Adrenal gland (tissue), 9 donors: ENCODE measurements at regions not wholly inside any gene's neighbourhood (a gene's known extent, or its start where the extent isn't known, plus 50 kb on each side); places are given as distances from the start of the nearest gene placed in this dataset.

Source experiments
- DNase-seq, 7 donors: peaks; one replicate each; pipeline ENCODE4 v3.0.0-alpha.2; 2019 to 2020
- H3K27ac ChIP-seq, 5 donors: fragments of 200-600 bp; sonication (generic) in 4 of 5; 1 replicate in 3 of 5; 2 replicates in 2 of 5; pipeline versions ENCODE4 v1.5.1 to v1.8.0; 2016 to 2020; ENCODE audit warnings: mild to moderate bottlenecking in 1 of 5
- H3K27me3 ChIP-seq: fragments of 200-600 bp; 2 replicates; pipeline ENCODE4 v1.8.0; 2021
- H3K36me3 ChIP-seq, 2 donors: fragments of 200-600 bp; replicated peaks in 1 of 2; 1 replicate in 1 of 2; 2 replicates in 1 of 2; pipeline versions ENCODE4 v1.5.1 to v1.8.0; 2018 to 2022
- H3K4me1 ChIP-seq, 2 donors: fragments of 200-600 bp; replicated peaks in 1 of 2; 1 replicate in 1 of 2; 2 replicates in 1 of 2; pipeline versions ENCODE4 v1.5.1 to v1.8.0; 2018 to 2021
- H3K4me3 ChIP-seq, 4 donors: fragments of 200-600 bp; sonication (generic) in 3 of 4; one replicate each; pipeline ENCODE4 v1.5.1; 2016 to 2018
- H3K9me3 ChIP-seq, 3 donors: fragments of 200-600 bp; sonication (generic) in 1 of 3; replicated peaks in 1 of 3; 1 replicate in 2 of 3; 2 replicates in 1 of 3; pipeline versions ENCODE4 v1.5.1 to v1.8.0; 2016 to 2021
- POLR2A ChIP-seq, 2 donors: fragments of 450-650 bp; IDR thresholded peaks; one replicate each; pipeline ENCODE4 v1.6.1; 2017; ENCODE audit warnings: antibody characterized with exemption in 2 of 2, mild to moderate bottlenecking in 2 of 2, moderate library complexity in 1 of 2
- WGBS, 4 donors: extraction: QIAGEN DNeasy Blood & Tissue Kit in 2 of 4; methylation state at CpG; one replicate each; pipeline versions ENCODE4 v1.1.5 to v1.1.7; 2013 to 2017; 5-methylcytosine and 5-hydroxymethylcytosine counted together
- intact Hi-C, 2 donors: fragments of 100-400 bp; cut with DNase I; formaldehyde crosslinking; loops; one replicate each; pipeline versions ENCODE4 v1.14.1 to v1.15.0; 2022 to 2023
- TF ChIP-seq, protein P1 (sequence below), 6 experiments: fragments of 450-650 bp in 4 of 6; fragments of 200-600 bp in 2 of 6; sonication (generic) in 1 of 6; IDR thresholded peaks; 1 replicate in 5 of 6; 2 replicates in 1 of 6; pipeline versions ENCODE4 v1.5.1 to v1.8.0; 2016 to 2021; ENCODE audit warnings: antibody characterized with exemption in 6 of 6, mild to moderate bottlenecking in 2 of 6, moderate library complexity in 1 of 6
- donor health status: healthy with polysubstance abuse.
- donor health status: Bipolar disorder and iron deficiency.
- donor health status: DM: yes; HTN: yes; CAD: no.
- donor health status: DM: no; HTN: no; CAD: no.
- donor health status: DM: no; HTN: no; CAD: no.

DNA sequence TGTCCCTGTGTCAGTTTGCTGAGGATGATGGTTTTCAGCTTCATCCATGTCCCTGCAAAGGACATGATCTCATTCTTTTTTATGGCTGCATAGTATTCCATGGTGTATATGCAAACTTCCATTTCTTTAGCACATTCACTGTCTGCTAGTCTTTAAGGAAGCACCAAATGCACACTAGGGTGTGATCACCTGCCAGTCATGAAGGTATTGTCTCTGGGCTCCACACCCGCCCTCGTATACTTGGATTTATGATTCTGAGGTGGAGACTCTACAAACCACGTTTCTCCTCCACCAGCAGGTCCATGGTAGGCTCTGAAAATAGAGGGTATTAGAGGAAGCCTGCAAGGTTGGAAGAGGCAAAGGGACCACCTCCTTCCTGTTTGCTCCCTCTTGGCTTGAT, 75.9 kb upstream of the MAML3 start:
- Histone ChIP-seq H3K27me3 (no peaks in the 10 kb centered on the region), H3K27ac (no peak overlapping the region), H3K9me3 (no peaks in the 10 kb centered on the region), H3K4me1 (peaks cover 0 to 7% of the 10 kb centered on the region in 2 donors), H3K36me3 (no peaks in the 10 kb centered on the region), H3K4me3 (no peak overlapping the region)
- 81 to 90% (median 85%) methylated on average over 3 of the region's 3 CpGs for WGBS, 4 donors
- no peak for DNase-seq
- intact Hi-C loops, result no loop called here
- TF ChIP-seq POLR2A (IDR thresholded peaks at IDR 0.05), result no peak
- TF ChIP-seq, protein P1, sequence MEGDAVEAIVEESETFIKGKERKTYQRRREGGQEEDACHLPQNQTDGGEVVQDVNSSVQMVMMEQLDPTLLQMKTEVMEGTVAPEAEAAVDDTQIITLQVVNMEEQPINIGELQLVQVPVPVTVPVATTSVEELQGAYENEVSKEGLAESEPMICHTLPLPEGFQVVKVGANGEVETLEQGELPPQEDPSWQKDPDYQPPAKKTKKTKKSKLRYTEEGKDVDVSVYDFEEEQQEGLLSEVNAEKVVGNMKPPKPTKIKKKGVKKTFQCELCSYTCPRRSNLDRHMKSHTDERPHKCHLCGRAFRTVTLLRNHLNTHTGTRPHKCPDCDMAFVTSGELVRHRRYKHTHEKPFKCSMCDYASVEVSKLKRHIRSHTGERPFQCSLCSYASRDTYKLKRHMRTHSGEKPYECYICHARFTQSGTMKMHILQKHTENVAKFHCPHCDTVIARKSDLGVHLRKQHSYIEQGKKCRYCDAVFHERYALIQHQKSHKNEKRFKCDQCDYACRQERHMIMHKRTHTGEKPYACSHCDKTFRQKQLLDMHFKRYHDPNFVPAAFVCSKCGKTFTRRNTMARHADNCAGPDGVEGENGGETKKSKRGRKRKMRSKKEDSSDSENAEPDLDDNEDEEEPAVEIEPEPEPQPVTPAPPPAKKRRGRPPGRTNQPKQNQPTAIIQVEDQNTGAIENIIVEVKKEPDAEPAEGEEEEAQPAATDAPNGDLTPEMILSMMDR (IDR thresholded peaks at IDR 0.05), result no peak

DNA sequence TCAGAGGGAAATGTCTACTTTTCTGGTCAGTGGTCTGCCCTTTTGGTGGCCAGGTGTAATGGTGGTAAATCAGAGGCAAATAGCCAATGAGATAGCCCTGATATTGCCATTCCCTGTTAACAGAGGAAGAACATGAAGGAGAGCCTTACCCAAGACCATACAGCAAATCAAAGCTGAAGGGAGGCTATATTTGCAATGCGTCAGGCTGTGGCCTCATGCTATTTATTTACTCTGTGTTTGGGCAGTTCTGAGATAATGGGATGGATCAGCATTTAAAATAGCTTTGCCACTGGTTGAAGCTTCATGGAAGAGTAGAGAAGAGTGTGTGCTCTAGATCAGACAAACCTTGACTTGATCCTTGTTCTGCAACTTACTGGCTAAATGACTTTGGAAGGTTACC, 73.3 kb upstream of the MAML3 start:
- Histone ChIP-seq H3K4me3 (no peak overlapping the region), H3K36me3 (no peaks in the 10 kb centered on the region), H3K9me3 (no peaks in the 10 kb centered on the region), H3K27ac (no peak overlapping the region), H3K4me1 (no peaks in the 10 kb centered on the region), H3K27me3 (no peaks in the 10 kb centered on the region)
- TF ChIP-seq, protein P1 (IDR thresholded peaks at IDR 0.05), result no peak
- no peak for TF ChIP-seq POLR2A (IDR thresholded peaks at IDR 0.05)
- 94 to 100% (median 96%) methylated on average over 1 of the region's 1 CpG for WGBS, 4 donors
- intact Hi-C loops, result no loop called here
- no peak for DNase-seq

DNA sequence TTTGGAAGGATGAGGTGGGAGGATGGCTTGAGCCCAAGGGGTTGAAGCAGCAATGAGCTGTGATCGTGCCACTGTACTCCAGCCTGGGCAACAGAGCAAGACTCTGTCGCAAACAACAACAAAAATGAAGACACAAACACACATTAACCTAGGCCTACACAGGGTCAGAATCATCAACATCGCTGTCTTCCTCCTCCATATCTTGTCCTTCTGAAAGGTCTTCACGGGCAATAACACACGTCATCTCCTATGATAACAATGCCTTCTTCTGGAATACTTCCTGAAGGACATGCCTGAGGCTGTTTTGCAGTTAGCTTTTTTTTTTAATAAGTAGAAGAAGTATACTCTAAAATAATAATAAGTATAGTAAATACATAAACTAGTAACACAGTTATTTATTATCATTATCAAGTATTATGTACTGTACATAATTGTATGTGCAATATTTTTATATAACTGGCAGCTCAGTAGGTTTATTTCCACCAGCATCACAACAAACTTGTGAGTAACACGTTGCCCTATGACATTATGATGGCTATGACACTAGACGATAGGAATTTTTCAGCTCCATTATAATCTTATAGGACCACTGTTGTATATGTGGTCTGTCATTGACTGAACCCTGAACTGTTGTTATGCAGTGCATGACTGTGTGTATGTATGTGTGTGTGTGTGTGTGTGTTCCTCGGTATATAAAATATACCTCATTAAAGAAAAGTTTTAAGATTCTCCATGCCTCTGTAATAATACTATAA, 69.2 kb upstream of the MAML3 start:
- intact Hi-C loops, result no loop called here
- no peak overlapping the region for H3K27ac ChIP-seq
- H3K36me3 ChIP-seq, result no peaks in the 10 kb centered on the region
- 64 to 74% (median 67%) methylated on average over 8 of the region's 8 CpGs for WGBS, 4 donors
- no peak overlapping the region for H3K4me3 ChIP-seq
- no peaks in the 10 kb centered on the region for H3K27me3 ChIP-seq
- H3K4me1 ChIP-seq, result no peaks in the 10 kb centered on the region
- TF ChIP-seq, protein P1 (IDR thresholded peaks at IDR 0.05), result no peak
- TF ChIP-seq POLR2A (IDR thresholded peaks at IDR 0.05), result no peak
- no peaks in the 10 kb centered on the region for H3K9me3 ChIP-seq
- DNase-seq, result no peak

DNA sequence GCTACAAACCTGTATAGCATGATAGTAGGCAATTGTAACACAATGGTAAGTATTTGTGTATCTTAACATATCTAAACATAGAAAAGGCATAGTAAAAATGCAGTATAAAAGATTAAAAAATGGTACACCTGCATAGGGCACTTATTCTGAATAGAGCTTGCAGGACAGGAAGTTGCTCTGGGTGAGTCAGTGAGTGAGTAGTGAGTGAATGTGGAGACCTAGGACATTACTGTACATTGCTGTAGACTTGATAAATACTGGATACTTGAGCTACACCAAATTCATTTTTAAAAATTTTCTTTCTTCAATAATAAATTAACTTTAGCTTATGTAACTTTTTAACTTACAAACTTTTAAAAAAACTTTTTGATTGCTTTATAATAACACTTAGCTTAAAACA, 68.2 kb upstream of the MAML3 start:
- Histone ChIP-seq H3K27me3 (no peaks in the 10 kb centered on the region), H3K4me1 (no peaks in the 10 kb centered on the region), H3K27ac (no peak overlapping the region), H3K36me3 (no peaks in the 10 kb centered on the region), H3K9me3 (no peaks in the 10 kb centered on the region), H3K4me3 (no peak overlapping the region)
- intact Hi-C loops, result no loop called here
- no peak for TF ChIP-seq POLR2A (IDR thresholded peaks at IDR 0.05)
- TF ChIP-seq, protein P1 (IDR thresholded peaks at IDR 0.05), result no peak
- DNase-seq, result no peak
